DOHH2 (cell line): ENCODE measurements at regions not wholly inside any gene's neighbourhood (a gene's known extent, or its start where the extent isn't known, plus 50 kb on each side); places are given as distances from the start of the nearest gene placed in this dataset.

Experiments
- H3F3A ChIP-seq: fragments of 200-600 bp; sonication (generic), shearing (Covaris generic); 2 replicates; pipeline ENCODE4 v1.6.0; 2016; ENCODE audit warnings: antibody characterized with exemption, mild to moderate bottlenecking; ENCODE audit not compliant: control insufficient read depth, insufficient read depth
- H3K27ac ChIP-seq: fragments of 200-600 bp; sonication (generic); 2 replicates; pipeline ENCODE4 v1.5.1; 2014; ENCODE audit warnings: low read depth, mild to moderate bottlenecking, low read length, moderate library complexity
- H3K27me3 ChIP-seq: fragments of 200-600 bp; sonication (generic); 2 replicates; pipeline ENCODE4 v1.6.1; 2014; ENCODE audit warnings: mild to moderate bottlenecking, low read length, mixed read lengths; ENCODE audit not compliant: control insufficient read depth
- H3K36me3 ChIP-seq: fragments of 200-600 bp; sonication (generic); 2 replicates; pipeline ENCODE4 v1.6.1; 2014; ENCODE audit warnings: mild to moderate bottlenecking, low read length, moderate library complexity, mixed read lengths; ENCODE audit not compliant: control insufficient read depth
- H3K4me1 ChIP-seq: fragments of 200-600 bp; sonication (generic); 2 replicates; pipeline ENCODE4 v1.6.1; 2014; ENCODE audit warnings: mild to moderate bottlenecking, low read length, mixed read lengths; ENCODE audit not compliant: control insufficient read depth
- H3K4me2 ChIP-seq: fragments of 200-600 bp; sonication (generic); 2 replicates; pipeline ENCODE4 v1.6.0; 2014; ENCODE audit warnings: mild to moderate bottlenecking, low read length, moderate library complexity
- H3K4me3 ChIP-seq: fragments of 200-600 bp; sonication (generic); 2 replicates; pipeline ENCODE4 v1.5.1; 2014; ENCODE audit warnings: mild to moderate bottlenecking, low read length, mixed read lengths
- H3K79me2 ChIP-seq: fragments of 200-600 bp; sonication (generic); 2 replicates; pipeline ENCODE4 v1.6.1; 2014; ENCODE audit warnings: mild to moderate bottlenecking, low read length, mixed read lengths; ENCODE audit not compliant: control insufficient read depth
- H3K9me2 ChIP-seq: fragments of 200-600 bp; sonication (generic); replicated peaks from 2 replicates; pipeline ENCODE4 v1.6.1; 2014; ENCODE audit warnings: mild to moderate bottlenecking, low read length, mixed read lengths; ENCODE audit not compliant: control insufficient read depth
- H3K9me3 ChIP-seq: fragments of 200-600 bp; sonication (generic); 2 replicates; pipeline ENCODE4 v1.6.1; 2014; ENCODE audit warnings: antibody characterized with exemption, low read length, mixed read lengths; ENCODE audit not compliant: control insufficient read depth, insufficient read depth
- H4K20me1 ChIP-seq: fragments of 200-600 bp; sonication (generic); 2 replicates; pipeline ENCODE4 v1.6.0; 2014; ENCODE audit warnings: low read depth, mild to moderate bottlenecking, antibody characterized with exemption, low read length, moderate library complexity; ENCODE audit not compliant: control insufficient read depth, insufficient read depth
- EZH2phosphoT487 ChIP-seq: fragments of 200-600 bp; sonication (generic); IDR thresholded peaks from 2 replicates; pipeline ENCODE4 v1.6.1; 2017; ENCODE audit warnings: borderline replicate concordance, mild to moderate bottlenecking, antibody characterized with exemption, low read length, moderate library complexity, mixed read lengths
- TF ChIP-seq, protein P1 (sequence below): fragments of 200-600 bp; sonication (generic); IDR thresholded peaks from one replicate; pipeline ENCODE4 v1.5.1; 2014; ENCODE audit warnings: antibody characterized with exemption, mild to moderate bottlenecking, low read depth, low read length; ENCODE audit not compliant: poor library complexity, severe bottlenecking

- Histone ChIP-seq H3K9me3 (peaks cover 4% of the 10 kb centered on the region; the same call in 1 of the 2 replicates), H3K36me3 (no peaks in the 10 kb centered on the region), H3K4me1 (peaks cover 7% of the 10 kb centered on the region), H3K27me3 (no peaks in the 10 kb centered on the region), H4K20me1 (no peaks in the 10 kb centered on the region), H3K9me2 (no peaks in the 10 kb centered on the region), H3K79me2 (no peaks in the 10 kb centered on the region), H3K4me3 (no peak overlapping the region), H3K4me2 (no peak overlapping the region), H3K27ac (no peak overlapping the region), H3F3A (no peaks in the 10 kb centered on the region)
- no peak for TF ChIP-seq EZH2phosphoT487
- TF ChIP-seq, protein P1, sequence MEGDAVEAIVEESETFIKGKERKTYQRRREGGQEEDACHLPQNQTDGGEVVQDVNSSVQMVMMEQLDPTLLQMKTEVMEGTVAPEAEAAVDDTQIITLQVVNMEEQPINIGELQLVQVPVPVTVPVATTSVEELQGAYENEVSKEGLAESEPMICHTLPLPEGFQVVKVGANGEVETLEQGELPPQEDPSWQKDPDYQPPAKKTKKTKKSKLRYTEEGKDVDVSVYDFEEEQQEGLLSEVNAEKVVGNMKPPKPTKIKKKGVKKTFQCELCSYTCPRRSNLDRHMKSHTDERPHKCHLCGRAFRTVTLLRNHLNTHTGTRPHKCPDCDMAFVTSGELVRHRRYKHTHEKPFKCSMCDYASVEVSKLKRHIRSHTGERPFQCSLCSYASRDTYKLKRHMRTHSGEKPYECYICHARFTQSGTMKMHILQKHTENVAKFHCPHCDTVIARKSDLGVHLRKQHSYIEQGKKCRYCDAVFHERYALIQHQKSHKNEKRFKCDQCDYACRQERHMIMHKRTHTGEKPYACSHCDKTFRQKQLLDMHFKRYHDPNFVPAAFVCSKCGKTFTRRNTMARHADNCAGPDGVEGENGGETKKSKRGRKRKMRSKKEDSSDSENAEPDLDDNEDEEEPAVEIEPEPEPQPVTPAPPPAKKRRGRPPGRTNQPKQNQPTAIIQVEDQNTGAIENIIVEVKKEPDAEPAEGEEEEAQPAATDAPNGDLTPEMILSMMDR: no peak
Observed at GRCh38 chr3:106640353-106640752, 736.9 kb upstream of the CCDC54 start.

DNA sequence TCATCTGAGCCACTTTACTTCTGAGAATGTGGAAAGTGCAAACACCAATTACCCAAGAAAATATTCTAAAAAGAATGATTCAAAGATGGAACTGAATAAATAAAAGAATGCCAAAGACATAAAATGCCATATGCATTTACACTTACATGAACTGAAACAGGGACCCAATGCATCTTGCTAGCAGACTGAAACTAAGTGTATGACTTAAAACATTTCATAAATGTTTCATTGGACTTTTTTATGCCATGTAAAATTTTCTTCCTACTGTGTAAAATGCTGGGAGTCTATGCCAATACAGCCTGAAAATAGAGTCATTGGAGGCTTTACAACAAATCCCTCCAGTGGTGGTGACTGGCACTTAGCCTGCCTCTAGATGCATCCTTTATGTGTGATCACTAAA lies 735.1 kb upstream of the CCDC54 start:
- H3K4me2 ChIP-seq: no peak overlapping the region
- no peak for TF ChIP-seq EZH2phosphoT487
- TF ChIP-seq, protein P1: no peak
- H3K79me2 ChIP-seq: no peaks in the 10 kb centered on the region
- no peaks in the 10 kb centered on the region for H3K27me3 ChIP-seq
- H3K4me1 ChIP-seq: peaks cover 7% of the 10 kb centered on the region
- no peaks in the 10 kb centered on the region for H3K9me2 ChIP-seq
- no peaks in the 10 kb centered on the region for H4K20me1 ChIP-seq
- no peak overlapping the region for H3K27ac ChIP-seq
- H3K9me3 ChIP-seq: peaks cover 4% of the 10 kb centered on the region; the same call in 1 of the 2 replicates
- no peaks in the 10 kb centered on the region for H3K36me3 ChIP-seq
- no peak overlapping the region for H3K4me3 ChIP-seq
- H3F3A ChIP-seq: no peaks in the 10 kb centered on the region

DNA sequence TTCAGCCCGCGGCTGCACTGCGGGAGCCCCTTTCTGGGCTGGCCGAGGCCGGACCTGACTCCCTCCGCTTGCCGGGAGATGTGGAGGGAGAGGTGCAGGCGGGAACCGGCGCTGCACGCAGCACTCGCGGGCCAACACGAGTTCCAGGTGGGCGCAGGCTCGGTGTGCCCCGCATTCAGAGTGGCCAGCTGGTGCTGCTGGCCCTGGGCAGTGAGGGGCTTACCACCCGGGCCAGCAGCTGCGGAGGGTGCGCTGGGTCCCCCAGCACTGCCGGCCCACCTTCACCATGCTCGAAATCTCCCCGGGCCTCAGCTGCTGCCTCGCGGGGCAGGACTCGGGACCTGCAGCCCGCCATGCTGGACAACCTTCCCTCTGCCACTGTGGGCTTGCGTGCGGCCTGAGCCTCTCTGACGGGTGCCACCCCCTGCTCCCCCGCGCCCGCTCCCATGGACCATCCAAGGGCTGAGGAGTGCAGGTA lies 733.5 kb upstream of the CCDC54 start:
- no peaks in the 10 kb centered on the region for H4K20me1 ChIP-seq
- no peaks in the 10 kb centered on the region for H3K27me3 ChIP-seq
- H3K9me2 ChIP-seq: no peaks in the 10 kb centered on the region
- TF ChIP-seq, protein P1: no peak
- TF ChIP-seq EZH2phosphoT487: no peak
- no peak overlapping the region for H3K27ac ChIP-seq
- no peaks in the 10 kb centered on the region for H3K79me2 ChIP-seq
- no peak overlapping the region for H3K4me2 ChIP-seq
- no peaks in the 10 kb centered on the region for H3K36me3 ChIP-seq
- peaks cover 7% of the 10 kb centered on the region for H3K4me1 ChIP-seq
- peaks cover 4% of the 10 kb centered on the region; the same call in 1 of the 2 replicates for H3K9me3 ChIP-seq
- no peak overlapping the region for H3K4me3 ChIP-seq
- no peaks in the 10 kb centered on the region for H3F3A ChIP-seq
